NT2/D1 (cell line): ENCODE measurements at regions not wholly inside any gene's neighbourhood (a gene's known extent, or its start where the extent isn't known, plus 50 kb on each side); places are given as distances from the start of the nearest gene placed in this dataset.

Experiments
- SUZ12 ChIP-seq: IDR thresholded peaks from 2 replicates; pipeline ENCODE4 v1.6.1; 2011; ENCODE audit not compliant: insufficient read length, insufficient read depth; ENCODE audit errors: extremely low read depth
- YY1 ChIP-seq: IDR thresholded peaks from 2 replicates; pipeline ENCODE4 v1.6.1; 2011; ENCODE audit not compliant: insufficient read length, insufficient read depth
- ZNF274 ChIP-seq: IDR thresholded peaks from 2 replicates; pipeline ENCODE4 v1.6.1; 2011; ENCODE audit warnings: mild to moderate bottlenecking, low read depth, low read length

DNA sequence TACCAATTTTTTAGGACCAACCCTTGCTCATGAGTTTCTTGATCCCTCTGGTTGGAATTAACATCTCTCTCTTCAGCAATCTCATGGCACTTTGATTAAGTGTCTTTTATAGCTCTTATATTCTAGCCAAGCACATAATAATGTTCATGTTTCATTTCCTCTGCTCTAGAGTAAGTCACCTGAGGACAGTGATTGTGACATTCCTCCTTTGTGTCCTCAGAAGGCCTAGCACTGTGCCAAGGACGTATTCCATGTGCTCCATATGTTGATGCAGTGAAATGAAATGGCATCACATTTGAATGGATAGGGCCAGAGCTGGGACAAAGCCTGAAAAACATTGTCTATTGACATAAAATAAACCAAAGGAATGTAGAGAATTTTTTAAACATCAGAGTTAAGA lies 322.8 kb upstream of the PRICKLE1 start:
- no peak for TF ChIP-seq SUZ12
- TF ChIP-seq ZNF274, result no peak
- TF ChIP-seq YY1, result no peak
